Prostate gland (tissue), 2 donors: ENCODE measurements at regions not wholly inside any gene's neighbourhood (a gene's known extent, or its start where the extent isn't known, plus 50 kb on each side); places are given as distances from the start of the nearest gene placed in this dataset.

Experiments used
- POLR2A ChIP-seq: fragments of 450-650 bp; IDR thresholded peaks from one replicate; pipeline ENCODE4 v1.6.1; 2016; ENCODE audit warnings: antibody characterized with exemption, mild to moderate bottlenecking
- POLR2AphosphoS5 ChIP-seq: sonication (generic); formaldehyde crosslinking; IDR thresholded peaks from one replicate; pipeline ENCODE4 v1.6.1; 2017; ENCODE audit warnings: antibody characterized with exemption
- TF ChIP-seq, protein P1 (sequence below), 4 experiments: fragments of 200-600 bp in 2 of 4; fragments of 450-650 bp in 2 of 4; sonication (generic) in 2 of 4; IDR thresholded peaks; 1 replicate in 3 of 4; 2 replicates in 1 of 4; pipeline ENCODE4 v1.5.1; 2016 to 2019; ENCODE audit warnings: antibody characterized with exemption in 4 of 4, mild to moderate bottlenecking in 2 of 4, moderate library complexity in 2 of 4

DNA sequence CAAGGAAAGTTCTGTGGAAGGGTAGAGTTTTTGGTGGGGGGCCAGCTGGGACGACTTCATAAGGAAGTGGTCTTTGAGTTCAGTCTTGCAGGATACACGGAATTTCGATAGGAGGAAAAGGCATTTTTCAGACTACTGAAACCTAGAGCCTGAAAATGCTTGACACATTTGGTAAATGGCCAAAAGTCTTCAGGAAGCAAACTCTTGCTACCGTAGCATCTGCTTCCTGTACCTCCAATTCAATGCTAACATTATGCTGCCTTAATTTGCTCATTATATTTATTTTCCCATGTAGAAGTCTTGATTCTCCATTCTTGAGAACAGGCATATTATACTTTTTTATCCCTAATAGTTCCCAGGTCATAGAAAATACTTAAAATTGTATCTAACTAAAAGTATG is 129.3 kb upstream of the MED13 start:
- TF ChIP-seq, protein P1, sequence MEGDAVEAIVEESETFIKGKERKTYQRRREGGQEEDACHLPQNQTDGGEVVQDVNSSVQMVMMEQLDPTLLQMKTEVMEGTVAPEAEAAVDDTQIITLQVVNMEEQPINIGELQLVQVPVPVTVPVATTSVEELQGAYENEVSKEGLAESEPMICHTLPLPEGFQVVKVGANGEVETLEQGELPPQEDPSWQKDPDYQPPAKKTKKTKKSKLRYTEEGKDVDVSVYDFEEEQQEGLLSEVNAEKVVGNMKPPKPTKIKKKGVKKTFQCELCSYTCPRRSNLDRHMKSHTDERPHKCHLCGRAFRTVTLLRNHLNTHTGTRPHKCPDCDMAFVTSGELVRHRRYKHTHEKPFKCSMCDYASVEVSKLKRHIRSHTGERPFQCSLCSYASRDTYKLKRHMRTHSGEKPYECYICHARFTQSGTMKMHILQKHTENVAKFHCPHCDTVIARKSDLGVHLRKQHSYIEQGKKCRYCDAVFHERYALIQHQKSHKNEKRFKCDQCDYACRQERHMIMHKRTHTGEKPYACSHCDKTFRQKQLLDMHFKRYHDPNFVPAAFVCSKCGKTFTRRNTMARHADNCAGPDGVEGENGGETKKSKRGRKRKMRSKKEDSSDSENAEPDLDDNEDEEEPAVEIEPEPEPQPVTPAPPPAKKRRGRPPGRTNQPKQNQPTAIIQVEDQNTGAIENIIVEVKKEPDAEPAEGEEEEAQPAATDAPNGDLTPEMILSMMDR (IDR thresholded peaks at IDR 0.05): no peak
- TF ChIP-seq POLR2A: no peak
- no peak for TF ChIP-seq POLR2AphosphoS5
